K562 (cell line): ENCODE measurements at regions not wholly inside any gene's neighbourhood (a gene's known extent, or its start where the extent isn't known, plus 50 kb on each side); places are given as distances from the start of the nearest gene placed in this dataset.
A peak's percentile ranks its signal among the peaks of the same experiment; 100 is the strongest.

Experiments used
- ATAC-seq: fragments of 200-7000 bp; cut with Tn5 transposase; 3 replicates; pipeline ENCODE4 v1.9.1; 2020; ENCODE audit warnings: moderate library complexity
- BruUV-seq: library from RNA; stranded (reverse); fragments of 400-500 nt; replicated peaks from 2 replicates; lab custom pipeline; 2021; lab: Mats Ljungman, UMichigan
- CTCF ChIA-PET: fragments of 300-600 bp; formaldehyde crosslinking; extraction: SDS; loops from one replicate; lab custom pipeline; 2021; ENCODE audit warnings: low intra/inter-chr PET ratio; lab: Yijun Ruan, JAX
- POLR2A ChIA-PET: fragments of 300-600, 350-650 bp; sonication (Branson Sonifier 250); formaldehyde crosslinking; extraction: SDS; loops from one replicate; lab custom pipeline; 2021; ENCODE audit warnings: antibody characterized with exemption, inconsistent platforms; lab: Yijun Ruan, JAX
- DNase-seq, 4 experiments: peaks; one replicate each; pipeline versions ENCODE4 v3.0.0 to v3.0.0-alpha.2; 2011 to 2018; ENCODE audit warnings: low spot score in 3 of 4, mixed read lengths in 3 of 4; ENCODE audit errors: extremely low read depth in 1 of 4
- FAIRE-seq: peaks from 2 replicates; lab custom pipeline; 2011; peaks lifted over from hg19 to GRCh38; lab: Jason Lieb, UNC
- H2AFZ ChIP-seq: 2 replicates; pipeline ENCODE4 v1.6.0; 2011; ENCODE audit warnings: low read depth, low read length, control low read depth, inconsistent platforms
- H3K27ac ChIP-seq: fragments of 200-600 bp; 3 replicates; pipeline ENCODE4 v1.8.0; 2011; ENCODE audit warnings: low read depth, mild to moderate bottlenecking, control low read depth, inconsistent platforms, low read length, moderate library complexity, mixed read lengths; ENCODE audit errors: extremely low read depth
- H3K27me3 ChIP-seq, 2 experiments: fragments of 300-600 bp in 1 of 2; 2 replicates in 1 of 2; 3 replicates in 1 of 2; pipeline versions ENCODE4 v1.6.0 to v1.8.0; 2011; ENCODE audit warnings: inconsistent platforms in 2 of 2, low read length in 2 of 2, mild to moderate bottlenecking in 1 of 2, mixed read lengths in 1 of 2, moderate library complexity in 1 of 2; ENCODE audit not compliant: control insufficient read depth in 2 of 2, insufficient read depth in 2 of 2
- H3K36me3 ChIP-seq: fragments of 300-600 bp; 3 replicates; pipeline ENCODE4 v1.8.0; 2011; ENCODE audit warnings: mild to moderate bottlenecking, low read length, inconsistent platforms; ENCODE audit not compliant: control insufficient read depth, insufficient read depth
- H3K4me1 ChIP-seq, 2 experiments: fragments of 200-600 bp in 1 of 2; replicated peaks in 1 of 2; 2 replicates in 1 of 2; 3 replicates in 1 of 2; pipeline versions ENCODE4 v1.5.1 to v1.8.0; 2011; ENCODE audit warnings: inconsistent platforms in 2 of 2, low read length in 2 of 2, mild to moderate bottlenecking in 1 of 2, mixed read lengths in 1 of 2, moderate library complexity in 1 of 2; ENCODE audit not compliant: control insufficient read depth in 2 of 2, insufficient read depth in 2 of 2
- H3K4me2 ChIP-seq: 2 replicates; pipeline ENCODE4 v1.6.1; 2011; ENCODE audit warnings: low read length, control low read depth, inconsistent platforms, mixed read lengths; ENCODE audit not compliant: insufficient read depth
- H3K4me3 ChIP-seq: fragments of 200-600 bp; sonication (generic), shearing (Covaris generic); 2 replicates; pipeline ENCODE4 v1.5.1; 2016; ENCODE audit warnings: control low read depth, inconsistent platforms
- H3K79me2 ChIP-seq: fragments of 200-600 bp; 3 replicates; pipeline ENCODE4 v1.8.0; 2011; ENCODE audit warnings: low read length, inconsistent platforms; ENCODE audit not compliant: control insufficient read depth, insufficient read depth
- H3K9ac ChIP-seq, 2 experiments: 2 replicates each; pipeline versions ENCODE4 v1.6.0 to v1.6.1; 2011; ENCODE audit warnings: low read depth in 2 of 2, low read length in 2 of 2, control low read depth in 1 of 2, inconsistent platforms in 1 of 2, mild to moderate bottlenecking in 1 of 2, mixed read lengths in 1 of 2; ENCODE audit not compliant: insufficient read depth in 1 of 2
- H3K9me1 ChIP-seq: one replicate; pipeline ENCODE4 v1.6.0; 2011; ENCODE audit warnings: inconsistent platforms, mild to moderate bottlenecking, low read length, moderate library complexity; ENCODE audit not compliant: control insufficient read depth, insufficient read depth
- H3K9me3 ChIP-seq: replicated peaks from 2 replicates; pipeline ENCODE4 v1.5.1; 2011; ENCODE audit warnings: low read depth, low read length, inconsistent platforms; ENCODE audit not compliant: control insufficient read depth, insufficient read depth
- H4K20me1 ChIP-seq: replicated peaks from 2 replicates; pipeline ENCODE4 v1.6.1; 2011; ENCODE audit warnings: low read length, inconsistent platforms, mixed read lengths; ENCODE audit not compliant: control insufficient read depth, insufficient read depth
- BHLHE40 ChIP-seq: IDR thresholded peaks from 2 replicates; pipeline ENCODE4 v1.6.1; 2011; ENCODE audit warnings: low read length, improper control_type of control experiment
- COPS2 ChIP-seq: fragments of 450-650 bp; conservative IDR thresholded peaks from 2 replicates; pipeline ENCODE4 v1.6.1; 2016; ENCODE audit warnings: mild to moderate bottlenecking, moderate library complexity
- ETV6 ChIP-seq, 3 experiments: fragments of 150-350 bp in 1 of 3; sonication (generic) in 1 of 3; formaldehyde crosslinking in 1 of 3; IDR thresholded peaks; 2 replicates each; pipeline versions ENCODE4 v1.6.1 to v1.8.0; 2014 to 2022; ENCODE audit warnings: borderline replicate concordance in 2 of 3, low read depth in 2 of 3, antibody characterized with exemption in 1 of 3, low read length in 1 of 3, mild to moderate bottlenecking in 1 of 3, missing genetic modification reagents in 1 of 3
- FOXA3 ChIP-seq, 2 experiments: fragments of 450-650 bp in 1 of 2; sonication (generic) in 1 of 2; formaldehyde crosslinking; IDR thresholded peaks in 1 of 2; conservative IDR thresholded peaks in 1 of 2; 2 replicates each; pipeline versions ENCODE4 v1.4.0 to v1.8.0; 2020 to 2022; ENCODE audit warnings: mild to moderate bottlenecking in 2 of 2, missing genetic modification reagents in 1 of 2
- GABPB1 ChIP-seq: sonication (generic); formaldehyde crosslinking; IDR thresholded peaks from 2 replicates; pipeline ENCODE4 v1.8.0; 2022; ENCODE audit warnings: mild to moderate bottlenecking, missing genetic modification reagents
- IRF1 ChIP-seq: sonication (generic); formaldehyde crosslinking; IDR thresholded peaks from 2 replicates; pipeline ENCODE4 v1.8.0; 2022; ENCODE audit warnings: missing genetic modification reagents, mild to moderate bottlenecking, borderline replicate concordance
- MYBL2 ChIP-seq, 2 experiments: fragments of 450-650 bp in 1 of 2; sonication (generic) in 1 of 2; formaldehyde crosslinking in 1 of 2; IDR thresholded peaks; 2 replicates each; pipeline versions ENCODE4 v1.6.1 to v1.8.1; 2017 to 2022; ENCODE audit warnings: borderline replicate concordance in 1 of 2, inconsistent platforms in 1 of 2, low read depth in 1 of 2, mild to moderate bottlenecking in 1 of 2, missing genetic modification reagents in 1 of 2, moderate library complexity in 1 of 2
- NCOR1 ChIP-seq: fragments of 450-650 bp; IDR thresholded peaks from 2 replicates; pipeline ENCODE4 v1.6.1; 2016; ENCODE audit warnings: mild to moderate bottlenecking, moderate library complexity
- NFIC ChIP-seq: fragments of 450-650 bp; IDR thresholded peaks from 2 replicates; pipeline ENCODE4 v1.6.1; 2017; ENCODE audit warnings: mild to moderate bottlenecking, inconsistent platforms
- RBM15 ChIP-seq: fragments of 200-400 bp; formaldehyde crosslinking; IDR thresholded peaks from 2 replicates; pipeline ENCODE4 v1.6.1; 2018; ENCODE audit warnings: mild to moderate bottlenecking, low read length, moderate library complexity; ENCODE audit not compliant: insufficient read depth
- ZNF592 ChIP-seq: fragments of 450-650 bp; IDR thresholded peaks from 2 replicates; pipeline ENCODE4 v1.6.1; 2017; ENCODE audit warnings: antibody characterized with exemption, mild to moderate bottlenecking
- WGBS: fragments of 100-300 bp; shearing (Covaris generic); methylation state at CpG from one replicate; pipeline ENCODE4 v1.1.6; 2016; ENCODE audit warnings: low coverage, mixed read lengths; ENCODE audit not compliant: insufficient coverage; ENCODE audit errors: missing lambda C conversion rate; 5-methylcytosine and 5-hydroxymethylcytosine counted together
- in situ Hi-C: fragments of 300-500 bp; cut with MboI; formaldehyde crosslinking; loops from 4 replicates; pipeline ENCODE4 v1.15.0; 2018; ENCODE audit warnings: inconsistent platforms, mixed read lengths
- intact Hi-C: fragments of 100-400 bp; cut with micrococcal nuclease; formaldehyde crosslinking; loops from 2 replicates; pipeline ENCODE4 v1.14.2; 2022
- TF ChIP-seq, protein P1 (sequence below), 2 experiments: fragments of 450-650 bp; conservative IDR thresholded peaks; 2 replicates each; pipeline ENCODE4 v1.6.1; 2017; ENCODE audit warnings: mild to moderate bottlenecking in 2 of 2, moderate library complexity in 2 of 2

GRCh38 chr5:164346785-164347630, 841.6 kb downstream of the MAT2B start:
- 1% methylated on average over 6 of the region's 6 CpGs for WGBS
- Histone ChIP-seq H3K4me2 (peak overlapping the region; percentile 40), H2AFZ (peak overlapping the region; percentile 84), H3K4me1 (peaks cover 4 to 40% of the 10 kb centered on the region in 2 experiments; a peak in 3 of 5 replicates), H3K27ac (peak overlapping the region; percentile 73), H3K4me3 (no peak overlapping the region), H4K20me1 (no peaks in the 10 kb centered on the region), H3K79me2 (no peaks in the 10 kb centered on the region), H3K9me1 (no peaks in the 10 kb centered on the region), H3K9me3 (no peaks in the 10 kb centered on the region), H3K9ac (peak overlapping the region in 1 of 2 experiments; percentile 42; a peak in 2 of 4 replicates), H3K36me3 (no peaks in the 10 kb centered on the region), H3K27me3 (no peaks in the 10 kb centered on the region)
- intact Hi-C loops, result loop anchor here (1.0 to 5.0 kb wide), 2 partner anchors 7 to 60 kb away; no protein-coding TSS in a partner anchor
- in situ Hi-C loops, result no loop called here
- DNase-seq (peak in 3 of 4 experiments; percentile 15 to 79 (median 71)), FAIRE-seq (peak; percentile 82), ATAC-seq (peak; percentile 80)
- CTCF ChIA-PET, result no interaction called here
- POLR2A ChIA-PET, result interaction anchor here (1.3 to 4.5 kb wide), 6 partner anchors 10 to 43 kb away, joined by 3 to 17 read pairs (median 6); no protein-coding TSS in a partner anchor
- BruUV-seq, result no TSS peak
- TF ChIP-seq GABPB1 (CRISPR knock-in tag), result no peak
- TF ChIP-seq ETV6 (IDR thresholded peaks at IDR 0.05; ENCODE audit: borderline replicate concordance in 1 of 2, low read depth in 2 of 2, low read length in 1 of 2), result 0 out of 4 replicates have a peak, but pooled peaks of 1 of the 2 experiments have one; percentile 46
- no peak for TF ChIP-seq ETV6 (CRISPR knock-in tag; IDR thresholded peaks at IDR 0.05; ENCODE audit: borderline replicate concordance)
- TF ChIP-seq NFIC, result no peak
- TF ChIP-seq MYBL2 (IDR thresholded peaks at IDR 0.05; ENCODE audit: low read depth), result 0 out of 2 replicates have a peak, but pooled peaks have one; percentile 27
- no peak for TF ChIP-seq MYBL2 (CRISPR knock-in tag; IDR thresholded peaks at IDR 0.05; ENCODE audit: borderline replicate concordance)
- no peak for TF ChIP-seq IRF1
- TF ChIP-seq, protein P1, sequence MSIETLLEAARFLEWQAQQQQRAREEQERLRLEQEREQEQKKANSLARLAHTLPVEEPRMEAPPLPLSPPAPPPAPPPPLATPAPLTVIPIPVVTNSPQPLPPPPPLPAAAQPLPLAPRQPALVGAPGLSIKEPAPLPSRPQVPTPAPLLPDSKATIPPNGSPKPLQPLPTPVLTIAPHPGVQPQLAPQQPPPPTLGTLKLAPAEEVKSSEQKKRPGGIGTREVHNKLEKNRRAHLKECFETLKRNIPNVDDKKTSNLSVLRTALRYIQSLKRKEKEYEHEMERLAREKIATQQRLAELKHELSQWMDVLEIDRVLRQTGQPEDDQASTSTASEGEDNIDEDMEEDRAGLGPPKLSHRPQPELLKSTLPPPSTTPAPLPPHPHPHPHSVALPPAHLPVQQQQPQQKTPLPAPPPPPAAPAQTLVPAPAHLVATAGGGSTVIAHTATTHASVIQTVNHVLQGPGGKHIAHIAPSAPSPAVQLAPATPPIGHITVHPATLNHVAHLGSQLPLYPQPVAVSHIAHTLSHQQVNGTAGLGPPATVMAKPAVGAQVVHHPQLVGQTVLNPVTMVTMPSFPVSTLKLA (conservative IDR thresholded peaks at IDR 0.05), result 0 out of 4 replicates have a peak, but pooled peaks of 1 of the 2 experiments have one; percentile 18
- TF ChIP-seq COPS2, result no peak
- TF ChIP-seq BHLHE40, result no peak
- TF ChIP-seq RBM15, result no peak
- peak; percentile 66 for TF ChIP-seq ZNF592
- TF ChIP-seq FOXA3 (CRISPR knock-in tag; conservative IDR thresholded peaks at IDR 0.05 in 1 of 2, IDR thresholded peaks at IDR 0.05 in 1 of 2), result no peak
- peak; percentile 23; the same call in 1 of the 2 replicates for TF ChIP-seq NCOR1
